Gastroesophageal sphincter (tissue), 4 donors: ENCODE measurements at regions not wholly inside any gene's neighbourhood (a gene's known extent, or its start where the extent isn't known, plus 50 kb on each side); places are given as distances from the start of the nearest gene placed in this dataset.
A peak's percentile ranks its signal among the peaks of the same experiment; 100 is the strongest.

Source experiments
- ATAC-seq: fragments of 150-250 bp; one replicate; pipeline ENCODE4 v1.9.1; 2016; ENCODE audit warnings: mild to moderate bottlenecking, moderate library complexity
- H3K27ac ChIP-seq, 4 donors: fragments of 200-600 bp; sonication (generic) in 3 of 4; 1 replicate in 3 of 4; 2 replicates in 1 of 4; pipeline ENCODE4 v1.5.1; 2016 to 2019
- H3K27me3 ChIP-seq: fragments of 200-600 bp; sonication (generic); one replicate; pipeline ENCODE4 v1.5.1; 2019
- H3K36me3 ChIP-seq, 2 donors: fragments of 200-600 bp; sonication (generic); one replicate each; pipeline ENCODE4 v1.5.1; 2019; ENCODE audit warnings: control low read depth in 1 of 2
- H3K4me1 ChIP-seq, 3 donors: fragments of 200-600 bp; sonication (generic); 1 replicate in 2 of 3; 2 replicates in 1 of 3; pipeline ENCODE4 v1.5.1; 2016 to 2019; ENCODE audit warnings: control low read depth in 2 of 3
- H3K4me3 ChIP-seq, 2 donors: fragments of 200-600 bp; sonication (generic); one replicate each; pipeline ENCODE4 v1.5.1; 2019; ENCODE audit warnings: mild to moderate bottlenecking in 1 of 2, moderate library complexity in 1 of 2
- H3K9me3 ChIP-seq, 3 donors: fragments of 200-600 bp; sonication (generic); one replicate each; pipeline ENCODE4 v1.5.1; 2017 to 2019; ENCODE audit warnings: control low read depth in 2 of 3
- EP300 ChIP-seq: sonication (generic); formaldehyde crosslinking; IDR thresholded peaks from one replicate; pipeline ENCODE4 v1.6.1; 2017; ENCODE audit warnings: antibody characterized with exemption, mild to moderate bottlenecking
- POLR2A ChIP-seq, 2 donors: fragments of 450-650 bp; IDR thresholded peaks; one replicate each; pipeline ENCODE4 v1.6.1; 2017; ENCODE audit warnings: antibody characterized with exemption in 2 of 2, mild to moderate bottlenecking in 2 of 2, moderate library complexity in 1 of 2
- POLR2AphosphoS5 ChIP-seq: sonication (generic); formaldehyde crosslinking; IDR thresholded peaks from one replicate; pipeline ENCODE4 v1.6.1; 2017; ENCODE audit warnings: antibody characterized with exemption
- WGBS, 2 donors: methylation state at CpG; one replicate each; pipeline ENCODE4 v1.1.5; 2018; ENCODE audit warnings: low coverage in 1 of 2; 5-methylcytosine and 5-hydroxymethylcytosine counted together
- TF ChIP-seq, protein P1 (sequence below), 4 experiments: fragments of 200-600 bp in 2 of 4; fragments of 450-650 bp in 2 of 4; sonication (generic) in 1 of 4; IDR thresholded peaks; one replicate each; pipeline ENCODE4 v1.5.1; 2017 to 2019; ENCODE audit warnings: antibody characterized with exemption in 4 of 4, mild to moderate bottlenecking in 2 of 4, moderate library complexity in 2 of 4

DNA sequence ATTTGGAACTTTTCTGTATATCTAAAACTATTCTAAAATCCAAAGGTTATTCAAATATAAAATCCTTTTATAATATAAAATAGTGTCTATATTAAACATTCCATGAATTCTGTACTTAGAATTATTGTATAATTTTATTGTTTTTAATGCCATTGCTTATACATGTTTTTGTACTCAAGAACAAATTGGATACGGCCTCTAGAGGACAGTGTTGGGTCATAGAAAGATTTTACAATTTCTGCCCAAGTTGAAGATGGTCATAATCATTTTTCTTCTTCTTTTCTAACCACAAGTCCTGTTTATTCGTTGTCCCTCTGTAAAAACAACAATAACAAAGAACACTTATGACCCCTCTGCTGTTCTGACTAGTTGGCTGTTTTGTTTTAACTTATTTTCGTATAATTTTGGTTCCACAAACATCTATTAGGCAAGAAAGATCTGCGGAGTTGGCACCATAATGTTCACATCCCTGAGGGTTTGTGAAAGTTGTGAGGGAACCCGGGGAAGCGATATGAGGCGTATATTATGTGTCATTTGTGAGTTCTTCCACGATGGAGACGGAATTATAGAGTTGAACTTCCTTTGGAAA is 75.7 kb upstream of the KIF26B start:
- no peaks in the 10 kb centered on the region for H3K27me3 ChIP-seq

GRCh38 chr1:245074898-245075297 is 79.9 kb upstream of the KIF26B start:
- H3K4me1 ChIP-seq = peaks cover 0 to 10% (median 0%) of the 10 kb centered on the region in 3 donors
- no peak overlapping the region for H3K4me3 ChIP-seq
- TF ChIP-seq, protein P1, sequence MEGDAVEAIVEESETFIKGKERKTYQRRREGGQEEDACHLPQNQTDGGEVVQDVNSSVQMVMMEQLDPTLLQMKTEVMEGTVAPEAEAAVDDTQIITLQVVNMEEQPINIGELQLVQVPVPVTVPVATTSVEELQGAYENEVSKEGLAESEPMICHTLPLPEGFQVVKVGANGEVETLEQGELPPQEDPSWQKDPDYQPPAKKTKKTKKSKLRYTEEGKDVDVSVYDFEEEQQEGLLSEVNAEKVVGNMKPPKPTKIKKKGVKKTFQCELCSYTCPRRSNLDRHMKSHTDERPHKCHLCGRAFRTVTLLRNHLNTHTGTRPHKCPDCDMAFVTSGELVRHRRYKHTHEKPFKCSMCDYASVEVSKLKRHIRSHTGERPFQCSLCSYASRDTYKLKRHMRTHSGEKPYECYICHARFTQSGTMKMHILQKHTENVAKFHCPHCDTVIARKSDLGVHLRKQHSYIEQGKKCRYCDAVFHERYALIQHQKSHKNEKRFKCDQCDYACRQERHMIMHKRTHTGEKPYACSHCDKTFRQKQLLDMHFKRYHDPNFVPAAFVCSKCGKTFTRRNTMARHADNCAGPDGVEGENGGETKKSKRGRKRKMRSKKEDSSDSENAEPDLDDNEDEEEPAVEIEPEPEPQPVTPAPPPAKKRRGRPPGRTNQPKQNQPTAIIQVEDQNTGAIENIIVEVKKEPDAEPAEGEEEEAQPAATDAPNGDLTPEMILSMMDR (IDR thresholded peaks at IDR 0.05) = no peak
- no peak for TF ChIP-seq EP300
- TF ChIP-seq POLR2A (IDR thresholded peaks at IDR 0.05) = no peak
- TF ChIP-seq POLR2AphosphoS5 = no peak
- no peak for ATAC-seq
- H3K27me3 ChIP-seq = no peaks in the 10 kb centered on the region
- peaks cover 0 to 3% (median 0%) of the 10 kb centered on the region in 3 donors for H3K9me3 ChIP-seq
- H3K36me3 ChIP-seq = peaks cover 0 to 5% of the 10 kb centered on the region in 2 donors
- no peak overlapping the region for H3K27ac ChIP-seq
- 75 to 77% methylated on average over 5 of the region's 5 CpGs for WGBS, 2 donors

More for the DNA sequence above, 75.7 kb upstream of the KIF26B start:
- Histone ChIP-seq H3K9me3 (no peaks in the 10 kb centered on the region), H3K36me3 (no peaks in the 10 kb centered on the region), H3K27ac (no peak overlapping the region), H3K4me1 (peaks cover 0 to 8% (median 0%) of the 10 kb centered on the region in 3 donors), H3K4me3 (no peak overlapping the region)
- WGBS, 2 donors = 77 to 83% methylated on average over 5 to 9 of the region's 9 CpGs
- ATAC-seq = no peak
- no peak for TF ChIP-seq EP300
- TF ChIP-seq, protein P1 (IDR thresholded peaks at IDR 0.05) = peak in 3 of 4 experiments; percentile 25 to 51 (median 34)

- no peak for ATAC-seq
- H3K9me3 ChIP-seq = peaks cover 0 to 3% (median 0%) of the 10 kb centered on the region in 3 donors
- peak overlapping the region in 1 of 2 donors; percentile 2 for H3K4me3 ChIP-seq
- 2 to 23% methylated on average over 4 to 6 of the region's 6 CpGs for WGBS, 2 donors
- H3K27me3 ChIP-seq = no peaks in the 10 kb centered on the region
- TF ChIP-seq POLR2AphosphoS5 (no peak), POLR2A (IDR thresholded peaks at IDR 0.05) (no peak), EP300 (no peak)
- TF ChIP-seq, protein P1 (IDR thresholded peaks at IDR 0.05) = no peak
- peaks cover 0 to 5% of the 10 kb centered on the region in 2 donors for H3K36me3 ChIP-seq
- peaks cover 0 to 10% (median 0%) of the 10 kb centered on the region in 3 donors for H3K4me1 ChIP-seq
- no peak overlapping the region for H3K27ac ChIP-seq
Observed at GRCh38 chr1:245074232-245074747, 80.5 kb upstream of the KIF26B start.

DNA sequence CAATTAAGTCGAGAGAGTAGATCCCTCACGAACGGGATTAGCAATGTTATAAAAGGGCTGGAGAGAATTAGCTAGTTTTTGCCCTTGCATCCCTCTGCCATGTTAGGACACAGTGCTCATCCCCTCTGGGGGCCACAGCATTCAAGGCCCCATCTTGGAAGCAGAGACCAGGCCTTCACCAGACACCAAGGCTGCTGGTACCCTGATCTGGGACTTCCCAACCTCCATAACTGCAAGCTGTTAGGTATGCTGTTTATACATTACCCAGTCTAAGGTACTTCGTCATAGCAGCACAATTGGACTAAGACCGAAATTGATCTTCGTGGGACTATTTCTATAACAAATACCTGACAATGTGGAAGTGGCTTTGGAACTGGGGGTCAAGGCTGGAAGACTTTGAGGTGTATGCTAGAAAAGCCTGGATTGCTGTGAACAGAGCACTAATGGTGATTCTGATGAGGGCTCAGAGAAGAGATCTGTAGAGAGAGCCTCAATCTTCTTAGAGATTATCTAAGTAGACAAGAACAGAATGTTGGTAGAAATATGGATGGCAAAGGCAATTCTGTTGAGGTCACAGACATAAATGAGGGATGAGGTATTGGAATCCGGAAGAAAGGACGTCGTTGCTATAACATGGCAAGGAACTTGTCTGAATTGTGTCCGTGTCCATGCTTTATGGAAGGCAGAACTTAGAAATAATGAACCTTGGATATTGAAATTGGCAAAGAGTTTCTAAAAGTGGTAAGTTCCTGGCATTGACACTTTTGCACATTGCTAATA is 83.8 kb upstream of the KIF26B start:
- H3K36me3 ChIP-seq = peaks cover 0 to 11% of the 10 kb centered on the region in 2 donors
- TF ChIP-seq, protein P1 (IDR thresholded peaks at IDR 0.05) = no peak
- TF ChIP-seq POLR2A (IDR thresholded peaks at IDR 0.05) (no peak), EP300 (no peak), POLR2AphosphoS5 (no peak)
- H3K9me3 ChIP-seq = peaks cover 0 to 3% (median 0%) of the 10 kb centered on the region in 3 donors
- H3K27ac ChIP-seq = no peak overlapping the region
- WGBS, 2 donors = 93 to 94% methylated on average over 7 to 9 of the region's 10 CpGs
- peaks cover 0 to 10% (median 0%) of the 10 kb centered on the region in 3 donors for H3K4me1 ChIP-seq
- H3K27me3 ChIP-seq = no peaks in the 10 kb centered on the region
- H3K4me3 ChIP-seq = no peak overlapping the region
- no peak for ATAC-seq
